MM.1S (cell line): ENCODE measurements at regions not wholly inside any gene's neighbourhood (a gene's known extent, or its start where the extent isn't known, plus 50 kb on each side); places are given as distances from the start of the nearest gene placed in this dataset.

Experiments
- DNase-seq: peaks from one replicate; pipeline ENCODE4 v3.0.0-alpha.2; 2015
- H2AFZ ChIP-seq: fragments of 300-600 bp; sonication (generic); 2 replicates; pipeline ENCODE4 v1.6.0; 2016; ENCODE audit warnings: antibody characterized with exemption, low read length
- H3F3A ChIP-seq: fragments of 300-600 bp; sonication (generic); 2 replicates; pipeline ENCODE4 v1.6.1; 2016; ENCODE audit warnings: mild to moderate bottlenecking, antibody characterized with exemption, low read length, moderate library complexity, mixed read lengths; ENCODE audit not compliant: insufficient read depth
- H3K27ac ChIP-seq: fragments of 300-600 bp; sonication (generic); 2 replicates; pipeline ENCODE4 v1.5.1; 2016; ENCODE audit warnings: mild to moderate bottlenecking, low read length
- H3K27me3 ChIP-seq: fragments of 300-600 bp; sonication (generic); replicated peaks from 2 replicates; pipeline ENCODE4 v1.6.0; 2016; ENCODE audit warnings: low read length; ENCODE audit not compliant: insufficient read depth
- H3K36me3 ChIP-seq: fragments of 300-600 bp; sonication (generic); replicated peaks from 2 replicates; pipeline ENCODE4 v1.6.1; 2016; ENCODE audit warnings: mild to moderate bottlenecking, low read length, mixed read lengths; ENCODE audit not compliant: insufficient read depth
- H3K4me1 ChIP-seq: fragments of 300-600 bp; sonication (generic); 2 replicates; pipeline ENCODE4 v1.6.1; 2016; ENCODE audit warnings: low read length, mixed read lengths
- H3K4me2 ChIP-seq: fragments of 300-600 bp; sonication (generic); 2 replicates; pipeline ENCODE4 v1.6.0; 2016; ENCODE audit warnings: low read depth, low read length
- H3K4me3 ChIP-seq: fragments of 300-600 bp; sonication (generic); 2 replicates; pipeline ENCODE4 v1.5.1; 2016; ENCODE audit warnings: low read length, mixed read lengths
- H3K79me2 ChIP-seq: fragments of 300-600 bp; sonication (generic); 2 replicates; pipeline ENCODE4 v1.6.1; 2016; ENCODE audit warnings: mixed run types, low read length, mixed read lengths
- H3K9ac ChIP-seq: fragments of 300-600 bp; sonication (generic); 2 replicates; pipeline ENCODE4 v1.6.1; 2016; ENCODE audit warnings: low read length, mixed read lengths
- H3K9me2 ChIP-seq: fragments of 300-600 bp; sonication (generic); replicated peaks from 2 replicates; pipeline ENCODE4 v1.6.1; 2016; ENCODE audit warnings: mild to moderate bottlenecking, low read length, mixed read lengths; ENCODE audit not compliant: insufficient read depth
- H3K9me3 ChIP-seq: fragments of 300-600 bp; sonication (generic); replicated peaks from 2 replicates; pipeline ENCODE4 v1.6.1; 2016; ENCODE audit warnings: mild to moderate bottlenecking, low read length, mixed read lengths; ENCODE audit not compliant: insufficient read depth
- H4K20me1 ChIP-seq: fragments of 300-600 bp; sonication (generic); 2 replicates; pipeline ENCODE4 v1.6.1; 2016; ENCODE audit warnings: mild to moderate bottlenecking, low read length, moderate library complexity, mixed read lengths; ENCODE audit not compliant: insufficient read depth
- EZH2 ChIP-seq: fragments of 300-600 bp; sonication (generic); optimal IDR thresholded peaks from 2 replicates; pipeline ENCODE3; 2017; ENCODE audit warnings: low read depth, mild to moderate bottlenecking, antibody characterized with exemption, low read length, mixed read lengths
- EZH2phosphoT487 ChIP-seq: fragments of 300-600 bp; sonication (generic); IDR thresholded peaks from 2 replicates; pipeline ENCODE4 v1.6.1; 2018; ENCODE audit warnings: antibody characterized with exemption, low read length
- TF ChIP-seq, protein P1 (sequence below): fragments of 300-600 bp; sonication (generic); IDR thresholded peaks from 2 replicates; pipeline ENCODE4 v1.5.1; 2016; ENCODE audit warnings: antibody characterized with exemption, low read length, mixed read lengths

DNA sequence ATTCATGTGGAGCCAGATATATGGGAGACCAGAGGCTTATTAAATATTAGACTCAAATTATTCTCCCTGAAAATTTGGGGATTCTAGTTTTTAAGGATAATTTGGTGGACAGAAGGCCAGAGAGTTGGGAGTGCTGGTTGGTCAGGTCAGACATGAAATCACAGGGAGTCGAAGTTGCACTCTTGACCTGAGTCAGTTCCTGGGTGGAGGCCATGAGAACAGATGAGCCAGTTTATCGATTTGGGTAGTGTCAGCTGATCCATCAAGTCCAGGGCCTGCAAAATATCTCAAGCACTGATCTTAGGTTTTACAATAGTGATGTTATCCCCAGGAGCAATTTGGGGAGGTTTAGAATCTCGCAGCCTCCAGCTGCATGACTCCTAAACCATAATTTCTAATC, 563.5 kb upstream of the NRSN1 start:
- Histone ChIP-seq H3K27ac (no peak overlapping the region), H2AFZ (no peak overlapping the region), H3K9me3 (no peaks in the 10 kb centered on the region), H3K4me2 (no peak overlapping the region), H3K79me2 (no peaks in the 10 kb centered on the region), H3K36me3 (no peaks in the 10 kb centered on the region), H3K9me2 (no peaks in the 10 kb centered on the region), H3K4me3 (no peak overlapping the region), H4K20me1 (no peaks in the 10 kb centered on the region), H3K9ac (no peak overlapping the region), H3K27me3 (no peaks in the 10 kb centered on the region), H3F3A (no peaks in the 10 kb centered on the region), H3K4me1 (no peaks in the 10 kb centered on the region)
- DNase-seq: no peak
- no peak for TF ChIP-seq EZH2
- TF ChIP-seq, protein P1, sequence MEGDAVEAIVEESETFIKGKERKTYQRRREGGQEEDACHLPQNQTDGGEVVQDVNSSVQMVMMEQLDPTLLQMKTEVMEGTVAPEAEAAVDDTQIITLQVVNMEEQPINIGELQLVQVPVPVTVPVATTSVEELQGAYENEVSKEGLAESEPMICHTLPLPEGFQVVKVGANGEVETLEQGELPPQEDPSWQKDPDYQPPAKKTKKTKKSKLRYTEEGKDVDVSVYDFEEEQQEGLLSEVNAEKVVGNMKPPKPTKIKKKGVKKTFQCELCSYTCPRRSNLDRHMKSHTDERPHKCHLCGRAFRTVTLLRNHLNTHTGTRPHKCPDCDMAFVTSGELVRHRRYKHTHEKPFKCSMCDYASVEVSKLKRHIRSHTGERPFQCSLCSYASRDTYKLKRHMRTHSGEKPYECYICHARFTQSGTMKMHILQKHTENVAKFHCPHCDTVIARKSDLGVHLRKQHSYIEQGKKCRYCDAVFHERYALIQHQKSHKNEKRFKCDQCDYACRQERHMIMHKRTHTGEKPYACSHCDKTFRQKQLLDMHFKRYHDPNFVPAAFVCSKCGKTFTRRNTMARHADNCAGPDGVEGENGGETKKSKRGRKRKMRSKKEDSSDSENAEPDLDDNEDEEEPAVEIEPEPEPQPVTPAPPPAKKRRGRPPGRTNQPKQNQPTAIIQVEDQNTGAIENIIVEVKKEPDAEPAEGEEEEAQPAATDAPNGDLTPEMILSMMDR: no peak
- TF ChIP-seq EZH2phosphoT487: no peak

DNA sequence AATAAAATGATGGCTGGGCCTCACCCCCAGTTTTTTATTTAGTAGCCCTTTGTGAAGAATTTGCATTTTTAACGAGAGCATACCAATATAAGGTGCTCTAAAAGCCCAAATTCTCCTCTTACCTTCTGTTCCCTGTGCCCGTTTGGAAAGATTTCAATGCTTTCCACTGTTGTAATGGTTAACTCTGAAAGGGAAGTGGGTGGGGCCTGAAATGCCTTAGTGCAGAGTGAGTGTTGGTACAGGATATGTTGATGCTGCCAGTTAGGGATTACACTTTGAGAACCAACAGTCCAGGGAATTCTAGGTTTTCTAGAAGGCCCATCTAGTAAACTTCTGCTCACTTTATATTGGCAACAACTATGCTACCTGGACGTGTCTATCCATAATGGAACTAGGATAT, 562.7 kb upstream of the NRSN1 start:
- no peaks in the 10 kb centered on the region for H3K4me1 ChIP-seq
- no peak overlapping the region for H3K9ac ChIP-seq
- DNase-seq: no peak
- no peaks in the 10 kb centered on the region for H3K36me3 ChIP-seq
- H3K9me2 ChIP-seq: no peaks in the 10 kb centered on the region
- H4K20me1 ChIP-seq: no peaks in the 10 kb centered on the region
- no peak overlapping the region for H3K4me3 ChIP-seq
- no peak overlapping the region for H3K4me2 ChIP-seq
- TF ChIP-seq, protein P1: no peak
- TF ChIP-seq EZH2 (no peak), EZH2phosphoT487 (no peak)
- no peaks in the 10 kb centered on the region for H3K27me3 ChIP-seq
- H3K79me2 ChIP-seq: no peaks in the 10 kb centered on the region
- H2AFZ ChIP-seq: no peak overlapping the region
- no peak overlapping the region for H3K27ac ChIP-seq
- H3F3A ChIP-seq: no peaks in the 10 kb centered on the region
- no peaks in the 10 kb centered on the region for H3K9me3 ChIP-seq

DNA sequence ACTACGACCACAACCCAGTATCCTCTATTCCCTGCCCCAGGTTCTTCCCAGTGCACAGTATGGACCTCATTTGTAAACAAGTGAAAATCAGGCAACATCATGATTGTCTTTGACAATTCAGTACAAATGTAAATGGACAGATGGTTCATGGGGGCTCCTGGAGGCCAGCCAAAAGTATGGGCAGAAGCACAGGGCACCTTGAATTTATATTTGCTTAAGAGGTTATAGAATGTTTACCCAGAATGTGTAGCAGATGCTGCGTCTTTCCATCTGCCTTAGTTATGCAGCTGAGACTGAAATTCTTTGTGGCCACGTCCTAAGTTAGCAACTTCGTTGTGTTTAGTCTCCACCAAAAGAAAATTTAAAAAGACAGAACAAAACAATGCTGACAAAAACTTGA, 559.6 kb upstream of the NRSN1 start:
- Histone ChIP-seq H3K9me2 (no peaks in the 10 kb centered on the region), H3K79me2 (no peaks in the 10 kb centered on the region), H3K27me3 (no peaks in the 10 kb centered on the region), H3K9ac (no peak overlapping the region), H3K4me1 (no peaks in the 10 kb centered on the region), H3K27ac (no peak overlapping the region), H4K20me1 (no peaks in the 10 kb centered on the region), H3K36me3 (no peaks in the 10 kb centered on the region), H3K9me3 (no peaks in the 10 kb centered on the region), H3F3A (no peaks in the 10 kb centered on the region), H3K4me2 (no peak overlapping the region), H3K4me3 (no peak overlapping the region), H2AFZ (no peak overlapping the region)
- TF ChIP-seq EZH2: no peak
- TF ChIP-seq, protein P1: no peak
- no peak for TF ChIP-seq EZH2phosphoT487
- no peak for DNase-seq
